ENCODE measurements at regions not wholly inside any gene's neighbourhood (a gene's known extent, or its start where the extent isn't known, plus 50 kb on each side); places are given as distances from the start of the nearest gene placed in this dataset.

GRCh38 chr13:86572115-86572514 lies 772.9 kb upstream of the SLITRK6 start:
- no peak for DNase-seq (ENCODE audit: low read depth, low spot score)

GRCh38 chr13:86579662-86580061 lies 780.4 kb upstream of the SLITRK6 start:
- no peak for DNase-seq (ENCODE audit: low read depth, low spot score)

GRCh38 chr13:86581706-86582105 lies 782.5 kb upstream of the SLITRK6 start:
- no peak for DNase-seq (ENCODE audit: low read depth, low spot score)

GRCh38 chr13:86584301-86584700 lies 785.1 kb upstream of the SLITRK6 start:
- DNase-seq (ENCODE audit: low read depth, low spot score) = no peak

- DNase-seq (ENCODE audit: low read depth, low spot score) = no peak
These were observed 786.6 kb upstream of the SLITRK6 start for GRCh38 chr13:86585835-86586234.

- no peak for DNase-seq (ENCODE audit: low read depth, low spot score)
These were observed 792.6 kb upstream of the SLITRK6 start for GRCh38 chr13:86591862-86592261.

GRCh38 chr13:86601351-86601750 lies 802.1 kb upstream of the SLITRK6 start:
- DNase-seq (ENCODE audit: low read depth, low spot score) = no peak

GRCh38 chr13:86606264-86606663 lies 807.0 kb upstream of the SLITRK6 start:
- DNase-seq (ENCODE audit: low read depth, low spot score) = no peak

- no peak for DNase-seq (ENCODE audit: low read depth, low spot score)
These were observed 809.5 kb upstream of the SLITRK6 start for GRCh38 chr13:86608701-86609100.

GRCh38 chr13:86633346-86633745 lies 834.1 kb upstream of the SLITRK6 start:
- DNase-seq (ENCODE audit: low read depth, low spot score) = no peak

GRCh38 chr13:86651171-86651570 lies 852.0 kb upstream of the SLITRK6 start:
- DNase-seq (ENCODE audit: low read depth, low spot score) = peak; percentile 68

- no peak for DNase-seq (ENCODE audit: low read depth, low spot score)
These were observed 853.8 kb upstream of the SLITRK6 start for GRCh38 chr13:86653009-86653408.

GRCh38 chr13:86655561-86655960 lies 856.3 kb upstream of the SLITRK6 start:
- no peak for DNase-seq (ENCODE audit: low read depth, low spot score)

- DNase-seq (ENCODE audit: low read depth, low spot score) = no peak
These were observed 860.9 kb upstream of the SLITRK6 start for GRCh38 chr13:86660090-86660489.

GRCh38 chr13:86665842-86666241 lies 866.6 kb upstream of the SLITRK6 start:
- no peak for DNase-seq (ENCODE audit: low read depth, low spot score)

GRCh38 chr13:86673931-86674431 lies 874.8 kb upstream of the SLITRK6 start:
- no peak for DNase-seq (ENCODE audit: low read depth, low spot score)

- no peak for DNase-seq (ENCODE audit: low read depth, low spot score)
These were observed 882.0 kb upstream of the SLITRK6 start for GRCh38 chr13:86681223-86681622.

- no peak for DNase-seq (ENCODE audit: low read depth, low spot score)
These were observed 885.2 kb upstream of the SLITRK6 start for GRCh38 chr13:86684402-86684801.

- no peak for DNase-seq (ENCODE audit: low read depth, low spot score)
These were observed 890.7 kb upstream of the SLITRK6 start for GRCh38 chr13:86689911-86690310.

- DNase-seq (ENCODE audit: low read depth, low spot score) = no peak
These were observed 893.1 kb upstream of the SLITRK6 start for GRCh38 chr13:86692291-86692690.

- DNase-seq (ENCODE audit: low read depth, low spot score) = no peak
These were observed 910.8 kb upstream of the SLITRK6 start for GRCh38 chr13:86710013-86710412.

- DNase-seq (ENCODE audit: low read depth, low spot score) = no peak
These were observed 911.7 kb upstream of the SLITRK6 start for GRCh38 chr13:86710896-86711295.

GRCh38 chr13:86714495-86714894 lies 915.3 kb upstream of the SLITRK6 start:
- no peak for DNase-seq (ENCODE audit: low read depth, low spot score)

GRCh38 chr13:86725105-86725504 lies 925.9 kb upstream of the SLITRK6 start:
- peak; percentile 45 for DNase-seq (ENCODE audit: low read depth, low spot score)
